C4-2B (cell line): ENCODE measurements at regions not wholly inside any gene's neighbourhood (a gene's known extent, or its start where the extent isn't known, plus 50 kb on each side); places are given as distances from the start of the nearest gene placed in this dataset.

ENCODE experiments used
- ZFX ChIP-seq: fragments of 450-650 bp; IDR thresholded peaks from 2 replicates; pipeline ENCODE4 v1.6.1; 2017
- TF ChIP-seq, protein P1 (sequence below): fragments of 450-650 bp; conservative IDR thresholded peaks from 2 replicates; pipeline ENCODE4 v1.5.1; 2017; ENCODE audit warnings: mild to moderate bottlenecking

DNA sequence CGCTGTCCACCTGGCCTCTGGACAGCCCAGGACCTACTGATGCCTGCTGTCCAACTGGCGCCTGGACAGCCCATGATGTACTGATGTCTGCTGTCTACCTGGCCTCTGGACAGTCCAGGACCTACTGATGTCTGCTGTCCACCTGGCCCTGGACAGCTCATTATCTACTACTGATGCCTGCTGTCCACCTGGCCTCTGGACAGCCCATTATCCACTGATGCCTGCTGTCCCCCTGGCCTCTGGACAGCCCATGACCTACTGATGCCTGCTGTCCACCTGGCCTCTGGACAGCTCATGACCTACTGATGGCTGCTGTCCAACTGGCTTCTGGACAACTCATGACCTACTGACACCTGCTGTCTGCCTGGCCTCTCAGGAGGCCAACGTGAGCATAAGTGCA, 208.1 kb downstream of the TEX29 start:
- TF ChIP-seq ZFX = no peak
- TF ChIP-seq, protein P1, sequence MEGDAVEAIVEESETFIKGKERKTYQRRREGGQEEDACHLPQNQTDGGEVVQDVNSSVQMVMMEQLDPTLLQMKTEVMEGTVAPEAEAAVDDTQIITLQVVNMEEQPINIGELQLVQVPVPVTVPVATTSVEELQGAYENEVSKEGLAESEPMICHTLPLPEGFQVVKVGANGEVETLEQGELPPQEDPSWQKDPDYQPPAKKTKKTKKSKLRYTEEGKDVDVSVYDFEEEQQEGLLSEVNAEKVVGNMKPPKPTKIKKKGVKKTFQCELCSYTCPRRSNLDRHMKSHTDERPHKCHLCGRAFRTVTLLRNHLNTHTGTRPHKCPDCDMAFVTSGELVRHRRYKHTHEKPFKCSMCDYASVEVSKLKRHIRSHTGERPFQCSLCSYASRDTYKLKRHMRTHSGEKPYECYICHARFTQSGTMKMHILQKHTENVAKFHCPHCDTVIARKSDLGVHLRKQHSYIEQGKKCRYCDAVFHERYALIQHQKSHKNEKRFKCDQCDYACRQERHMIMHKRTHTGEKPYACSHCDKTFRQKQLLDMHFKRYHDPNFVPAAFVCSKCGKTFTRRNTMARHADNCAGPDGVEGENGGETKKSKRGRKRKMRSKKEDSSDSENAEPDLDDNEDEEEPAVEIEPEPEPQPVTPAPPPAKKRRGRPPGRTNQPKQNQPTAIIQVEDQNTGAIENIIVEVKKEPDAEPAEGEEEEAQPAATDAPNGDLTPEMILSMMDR = no peak
